ENCODE measurements at regions not wholly inside any gene's neighbourhood (a gene's known extent, or its start where the extent isn't known, plus 50 kb on each side); places are given as distances from the start of the nearest gene placed in this dataset.
"Not testable (repeated sequence)": the region's sequence is repeated elsewhere in the genome, so short reads cannot be mapped to it uniquely, and the experiment has no call there.

- no peak for DNase-seq
Observed at GRCh38 chr12:74595696-74596095, 58.1 kb downstream of the ATXN7L3B start.

- DNase-seq, result no peak
Observed at GRCh38 chr12:74598819-74599218, 61.2 kb downstream of the ATXN7L3B start.

GRCh38 chr12:74599932-74600331 lies 62.3 kb downstream of the ATXN7L3B start:
- no peak for DNase-seq

GRCh38 chr12:74600817-74601216 lies 63.2 kb downstream of the ATXN7L3B start:
- not testable (repeated sequence) for DNase-seq

DNA sequence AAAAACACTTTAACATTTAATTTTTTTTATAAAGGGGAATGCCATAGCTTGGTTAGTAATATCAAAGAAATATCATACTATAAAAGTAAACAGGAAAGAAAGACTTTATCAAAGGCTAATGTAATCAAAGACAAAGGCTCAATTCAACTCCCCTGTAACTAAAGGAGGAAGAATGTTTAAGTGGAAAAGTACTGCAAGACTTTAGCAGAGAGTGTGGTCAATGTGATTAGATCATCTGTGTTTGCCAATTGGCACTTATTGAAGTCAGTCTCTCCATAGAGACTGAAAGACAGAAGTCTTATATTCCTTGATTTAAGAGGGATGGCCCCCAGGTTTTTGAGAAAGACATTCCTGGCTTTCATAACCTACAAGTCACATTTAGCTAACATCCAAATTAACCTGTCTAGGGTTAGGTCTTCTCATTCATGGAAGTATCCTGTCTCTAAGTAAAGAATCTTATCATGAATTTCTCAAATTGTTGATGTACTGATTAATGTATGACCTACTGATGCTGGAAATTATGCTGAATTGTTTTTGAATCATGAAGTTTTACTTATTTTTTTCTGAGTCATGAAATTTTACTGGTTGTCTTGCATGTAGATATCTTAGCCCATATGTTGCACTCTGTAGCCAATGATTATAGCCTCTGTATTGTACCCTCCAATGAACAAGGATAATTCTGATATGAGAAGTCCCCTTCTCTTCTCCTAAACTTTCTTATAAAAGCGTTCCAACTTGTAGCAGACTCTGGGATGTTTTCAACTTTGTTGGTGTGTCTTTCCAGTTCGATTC lies 65.4 kb downstream of the ATXN7L3B start:
- DNase-seq, result no peak

- no peak for DNase-seq
Observed at GRCh38 chr12:74608231-74608775, 70.7 kb downstream of the ATXN7L3B start.

GRCh38 chr12:74610711-74611110 lies 73.1 kb downstream of the ATXN7L3B start:
- no peak for DNase-seq

- DNase-seq, result no peak
Observed at GRCh38 chr12:74614426-74614825, 76.8 kb downstream of the ATXN7L3B start.

GRCh38 chr12:74619084-74619483 lies 81.4 kb downstream of the ATXN7L3B start:
- DNase-seq, result no peak

DNA sequence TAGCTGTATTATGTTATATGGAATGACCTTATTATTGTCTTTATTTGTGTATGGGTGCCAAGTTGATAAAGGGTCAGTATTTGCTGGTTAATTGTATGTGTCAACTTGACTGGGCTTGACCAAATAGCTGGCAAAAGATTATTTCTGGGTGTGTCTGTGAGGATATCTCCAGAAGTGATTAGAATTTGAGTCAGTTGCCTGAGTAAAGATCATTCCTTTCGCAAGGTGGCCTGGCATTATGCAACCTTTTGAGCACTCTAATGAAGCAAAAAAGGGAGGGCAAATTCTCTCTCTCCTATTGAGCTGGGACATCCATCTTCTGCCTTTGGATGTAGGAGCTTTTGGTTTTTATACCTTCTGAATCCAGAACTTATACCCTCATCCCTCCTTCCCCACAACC lies 82.2 kb downstream of the ATXN7L3B start:
- no peak for DNase-seq

GRCh38 chr12:74620921-74621320 lies 83.3 kb downstream of the ATXN7L3B start:
- no peak for DNase-seq

GRCh38 chr12:74624201-74624600 lies 86.6 kb downstream of the ATXN7L3B start:
- DNase-seq, result no peak

DNA sequence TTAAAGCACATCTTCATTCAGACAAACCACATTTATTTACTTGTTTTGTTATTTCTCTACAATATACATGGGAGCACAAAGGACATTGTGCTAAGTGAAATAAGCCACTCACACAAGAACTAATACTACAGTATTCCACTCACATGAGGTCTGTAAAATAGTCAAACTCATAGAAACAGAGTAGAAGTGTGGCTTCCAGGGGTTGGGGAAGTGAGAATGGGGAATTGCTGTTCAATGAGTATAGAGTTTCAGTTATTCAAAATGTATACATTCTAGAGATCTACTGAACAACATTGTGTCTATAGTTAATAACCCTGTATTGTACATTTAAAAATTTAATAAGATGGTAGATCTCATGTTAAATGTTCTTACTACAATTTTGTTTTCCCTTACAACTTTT lies 88.8 kb downstream of the ATXN7L3B start:
- no peak for DNase-seq

DNA sequence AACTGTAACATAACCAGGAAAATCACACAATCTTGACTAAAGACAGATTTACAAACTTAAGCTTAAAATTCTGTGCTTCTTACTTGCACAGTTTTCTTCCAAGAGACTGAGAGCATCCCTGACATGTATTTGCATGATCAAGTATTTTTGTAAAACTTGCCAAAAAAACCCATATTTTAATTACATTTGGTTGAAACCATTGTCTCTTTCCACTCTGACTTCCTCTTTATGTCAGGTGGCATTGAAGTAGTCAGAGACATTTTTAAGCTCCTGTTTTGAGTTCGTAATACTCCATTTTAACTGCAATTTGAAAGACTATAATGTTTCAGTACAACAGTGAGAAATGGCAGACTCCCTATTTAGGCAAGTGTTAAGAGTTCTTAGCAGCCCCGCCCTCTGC lies 103.6 kb downstream of the ATXN7L3B start:
- DNase-seq, result no peak

DNA sequence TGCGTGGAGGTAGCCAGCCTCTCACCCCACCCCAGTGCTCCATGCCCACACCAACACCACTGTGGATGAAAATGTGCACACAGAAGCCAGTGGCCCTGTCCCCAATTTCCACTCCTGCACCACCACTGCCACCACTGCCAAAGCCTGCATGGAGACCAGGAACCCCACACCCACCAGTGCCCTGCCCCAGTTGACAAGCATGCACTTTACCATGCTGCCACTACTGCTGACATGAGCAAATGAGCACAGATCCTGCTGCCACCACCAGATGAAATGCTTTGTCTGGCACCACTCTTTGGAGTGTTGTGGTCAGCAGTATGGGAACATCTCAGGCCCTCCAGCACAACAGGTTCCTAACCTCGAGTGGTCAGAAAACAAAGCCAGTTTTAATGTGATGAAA lies 104.1 kb downstream of the ATXN7L3B start:
- no peak for DNase-seq

DNA sequence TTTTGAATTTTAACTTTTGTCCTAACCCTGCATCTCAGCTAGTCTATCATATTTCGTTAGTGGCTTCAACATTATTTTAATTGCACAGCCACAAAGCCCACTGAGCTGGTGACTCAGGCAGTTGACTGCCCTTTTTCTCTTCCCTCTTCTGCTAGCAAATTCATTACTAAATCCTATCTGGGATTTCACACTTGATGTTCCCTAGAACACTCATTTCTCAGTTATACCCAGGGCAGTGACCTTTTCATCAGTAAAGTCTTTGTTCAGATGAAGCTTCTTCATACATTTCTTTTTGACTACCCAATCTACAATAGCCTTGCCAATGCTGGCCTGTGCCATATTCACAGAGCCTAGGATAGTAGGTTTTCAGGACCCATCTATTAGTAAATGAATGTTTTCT lies 107.0 kb downstream of the ATXN7L3B start:
- DNase-seq, result no peak

DNA sequence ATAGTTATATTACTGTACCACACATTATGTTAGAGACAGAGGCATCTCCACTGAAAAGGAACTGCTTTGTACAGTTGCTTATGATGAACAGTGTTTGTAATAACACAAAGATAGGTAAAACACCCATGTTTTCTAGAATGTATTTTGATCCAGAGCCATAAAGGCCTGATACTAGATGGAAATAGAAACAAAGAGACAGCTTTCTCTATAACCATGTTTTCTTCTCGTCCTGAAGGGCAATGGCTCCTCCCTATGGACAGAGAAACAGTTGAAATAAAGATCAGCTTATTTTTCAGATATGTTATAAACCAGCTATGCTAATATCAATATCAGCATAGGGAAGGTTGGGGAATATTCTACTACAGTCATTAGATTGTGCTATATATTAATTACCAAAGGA lies 109.2 kb downstream of the ATXN7L3B start:
- DNase-seq, result no peak

DNA sequence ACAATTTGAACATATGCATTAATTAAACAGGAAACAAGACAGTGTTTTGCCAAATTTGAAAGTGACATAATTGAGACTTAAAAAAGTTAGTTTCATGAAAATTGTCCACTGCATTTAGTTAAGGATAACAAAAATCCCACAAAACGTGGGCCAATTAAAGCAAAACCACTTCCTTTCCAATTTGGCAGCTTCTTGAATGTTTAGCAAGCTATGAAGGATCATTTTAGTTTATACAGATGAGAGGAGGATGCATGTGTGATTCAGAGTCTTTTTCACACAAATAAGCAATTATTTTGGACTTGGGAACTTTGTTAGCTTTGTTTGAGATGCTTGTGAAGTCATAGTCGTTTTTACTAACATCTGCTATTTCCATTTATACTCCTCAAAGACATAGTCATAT lies 109.6 kb downstream of the ATXN7L3B start:
- DNase-seq, result no peak

- no peak for DNase-seq
Observed at GRCh38 chr12:74656251-74656650, 118.6 kb downstream of the ATXN7L3B start.

DNA sequence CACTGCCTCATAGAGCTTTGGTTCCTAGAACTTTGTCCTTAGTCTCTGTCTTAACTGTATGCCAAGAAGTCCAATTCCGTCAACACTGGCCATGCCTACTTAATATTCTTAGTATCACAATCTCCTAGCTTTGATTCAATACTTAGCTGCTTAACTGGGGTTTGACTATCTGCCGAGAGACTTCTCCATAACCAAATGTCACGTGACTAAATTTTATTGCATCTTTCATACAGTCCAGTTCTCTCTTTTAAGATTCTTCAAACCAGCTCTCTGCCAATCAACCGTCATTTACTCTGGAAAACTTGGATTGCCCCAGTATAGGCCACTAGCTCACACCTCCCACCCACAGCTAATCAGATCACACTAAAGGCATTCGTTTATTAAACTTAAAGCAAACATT lies 122.8 kb downstream of the ATXN7L3B start:
- no peak for DNase-seq

GRCh38 chr12:74663958-74664357 lies 126.3 kb downstream of the ATXN7L3B start:
- no peak for DNase-seq

DNA sequence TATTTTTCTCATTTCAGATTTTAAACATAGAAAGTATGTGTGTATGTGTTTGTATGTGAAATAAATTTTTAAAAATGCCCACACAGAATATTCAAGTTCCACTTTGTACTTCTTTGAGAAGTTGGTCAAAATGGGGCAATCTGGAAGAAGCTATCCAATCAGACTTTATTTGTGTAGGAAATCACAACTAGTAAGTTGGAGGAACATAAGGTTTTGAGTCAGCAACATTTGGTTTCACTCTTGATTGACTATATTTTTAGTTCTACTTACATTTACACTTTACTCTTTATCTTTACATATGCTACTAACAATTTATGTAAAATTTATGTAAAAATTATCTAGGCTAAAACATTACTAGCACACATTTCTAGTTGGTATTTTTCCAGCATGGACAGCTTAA lies 128.1 kb downstream of the ATXN7L3B start:
- no peak for DNase-seq

GRCh38 chr12:74671421-74671820 lies 133.8 kb downstream of the ATXN7L3B start:
- DNase-seq, result no peak

- not testable (repeated sequence) for DNase-seq
Observed at GRCh38 chr12:74676955-74677354, 139.3 kb downstream of the ATXN7L3B start.

GRCh38 chr12:74685385-74685784 lies 147.8 kb downstream of the ATXN7L3B start:
- no peak for DNase-seq

Data from CD4-positive, alpha-beta T cell treated with Interleukin-17A for 4 hours (primary cell).